GM19328 (cell line): ENCODE measurements at regions not wholly inside any gene's neighbourhood (a gene's known extent, or its start where the extent isn't known, plus 50 kb on each side); places are given as distances from the start of the nearest gene placed in this dataset.
"Not testable (repeated sequence)": the region's sequence is repeated elsewhere in the genome, so short reads cannot be mapped to it uniquely, and the experiment has no call there.

Experiments
- ATAC-seq: cut with Tn5 transposase; IDR thresholded peaks from one replicate; pipeline ENCODE4 v1.9.1; 2021; ENCODE audit warnings: mild to moderate bottlenecking, moderate library complexity; ENCODE audit not compliant: unreplicated experiment

DNA sequence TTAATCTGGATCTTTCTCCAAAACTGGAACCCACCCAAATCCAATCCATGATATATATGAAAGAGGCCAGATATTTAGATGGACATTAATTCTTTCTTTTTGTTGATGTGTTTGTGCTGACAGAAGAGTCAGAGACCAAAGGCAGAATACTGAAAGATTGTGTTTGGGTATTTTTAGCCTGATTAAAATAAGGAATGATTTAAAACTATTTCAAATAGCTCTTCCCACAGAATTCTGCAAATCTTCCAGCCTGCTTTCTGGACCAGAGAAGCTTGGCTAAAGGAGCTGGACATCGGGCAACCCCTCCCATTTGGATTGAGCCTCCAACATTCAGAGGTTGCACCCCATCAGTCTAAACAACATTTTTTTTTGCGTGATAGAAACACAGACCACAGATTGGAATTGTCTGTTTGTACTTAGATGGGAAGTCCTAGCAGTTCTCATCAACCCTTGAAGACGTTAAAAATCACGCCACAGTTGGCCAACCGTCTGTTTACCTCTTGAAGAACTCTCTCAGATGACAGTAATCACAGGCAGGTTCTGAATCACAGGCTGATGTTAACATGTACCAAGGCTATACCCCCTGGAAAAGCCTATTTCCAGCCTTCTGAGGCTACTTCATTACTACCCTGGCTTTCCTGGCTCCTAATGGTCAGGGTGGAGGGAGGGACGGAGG lies 155.2 kb upstream of the NRP1 start:
- ATAC-seq, result no peak

DNA sequence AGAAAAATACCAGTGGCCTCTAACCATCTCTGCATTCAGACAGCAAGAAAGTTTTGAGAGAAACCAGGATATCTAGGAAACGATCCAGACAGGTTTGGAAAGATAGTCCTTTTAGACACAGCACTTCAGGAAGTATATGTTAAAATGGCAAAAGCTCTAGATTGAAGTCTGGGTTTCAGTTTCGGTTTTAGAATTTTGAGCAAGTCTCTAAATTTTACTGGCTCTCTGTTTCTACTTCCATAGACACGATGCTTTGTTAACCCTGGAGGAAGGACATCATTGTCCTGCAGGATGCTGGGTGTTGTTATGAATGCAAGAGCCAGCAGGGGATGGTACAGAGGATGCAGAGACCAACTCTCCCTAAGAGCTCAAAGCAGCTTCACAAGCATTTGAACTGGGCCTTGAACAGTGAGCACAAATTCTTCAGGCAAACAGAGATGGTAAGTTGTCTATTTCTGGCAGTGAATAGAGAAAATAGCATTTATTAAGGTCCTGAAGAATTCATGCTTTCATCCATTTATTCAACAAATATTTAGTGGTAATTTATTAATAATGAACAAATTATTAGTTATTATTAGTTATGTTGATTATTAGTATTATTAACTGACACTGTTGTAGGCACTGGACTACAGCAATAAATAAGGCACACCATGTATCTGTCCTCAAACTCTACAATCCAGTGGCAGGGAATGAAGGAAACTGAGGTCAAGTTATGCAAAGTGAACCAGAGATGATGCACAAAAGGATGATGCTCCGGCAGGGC lies 152.7 kb upstream of the NRP1 start:
- no peak for ATAC-seq

- no peak for ATAC-seq
Measured at GRCh38 chr10:33485276-33485675, 150.8 kb upstream of the NRP1 start.

GRCh38 chr10:33484787-33485186 lies 150.3 kb upstream of the NRP1 start:
- ATAC-seq, result no peak

DNA sequence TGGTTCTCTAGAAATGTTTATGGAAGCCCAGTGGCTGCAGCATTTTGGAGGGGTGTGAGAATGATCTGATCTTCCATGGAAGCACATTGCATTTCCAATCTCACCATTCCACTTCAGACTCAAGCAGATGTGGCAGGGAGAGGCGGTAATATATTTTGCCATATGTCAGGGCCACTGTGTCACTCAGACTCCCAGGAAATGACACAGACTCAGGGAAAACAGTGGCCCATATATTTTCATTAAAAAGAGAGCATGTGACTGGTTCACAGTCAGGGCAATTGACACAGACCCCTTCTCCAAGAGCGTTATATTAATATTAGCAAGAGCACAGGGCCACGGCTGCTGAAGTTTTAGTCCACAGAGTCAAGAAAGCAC lies 149.3 kb upstream of the NRP1 start:
- no peak for ATAC-seq

DNA sequence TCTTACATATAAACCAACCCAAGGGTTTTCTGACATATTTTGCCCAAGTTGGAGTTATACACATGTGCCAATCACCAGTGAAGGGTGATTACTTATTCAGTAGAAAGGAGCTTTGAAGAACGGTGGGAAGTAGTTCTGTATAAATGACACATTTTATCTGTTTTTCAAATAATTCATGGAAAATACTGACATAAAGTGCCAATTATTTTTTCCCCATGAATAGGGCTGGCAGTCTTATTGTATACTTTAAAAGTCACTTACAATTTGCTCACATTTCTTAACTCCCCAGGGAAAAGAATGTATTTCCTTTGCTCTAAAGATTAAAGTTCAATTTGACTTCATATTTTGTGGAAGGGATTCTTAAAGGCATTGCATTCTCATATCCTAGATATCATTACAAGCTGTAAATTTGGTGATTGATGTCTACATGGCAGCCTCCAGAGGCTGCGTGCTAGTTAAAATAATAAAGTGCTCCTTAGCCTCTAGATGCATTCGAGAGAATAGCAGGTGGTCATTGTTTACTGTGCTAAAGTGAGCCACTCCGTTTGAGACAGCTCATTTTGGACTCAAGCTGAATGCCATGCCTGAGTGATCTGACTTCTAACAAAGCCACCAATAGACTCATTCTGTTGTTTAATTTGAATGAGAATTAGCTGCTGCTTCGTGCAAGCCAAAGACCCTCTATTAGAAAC lies 148.8 kb upstream of the NRP1 start:
- ATAC-seq, result no peak

GRCh38 chr10:33482486-33482885 lies 148.0 kb upstream of the NRP1 start:
- ATAC-seq, result no peak

- ATAC-seq, result no peak
Measured at GRCh38 chr10:33481184-33481583, 146.7 kb upstream of the NRP1 start.

DNA sequence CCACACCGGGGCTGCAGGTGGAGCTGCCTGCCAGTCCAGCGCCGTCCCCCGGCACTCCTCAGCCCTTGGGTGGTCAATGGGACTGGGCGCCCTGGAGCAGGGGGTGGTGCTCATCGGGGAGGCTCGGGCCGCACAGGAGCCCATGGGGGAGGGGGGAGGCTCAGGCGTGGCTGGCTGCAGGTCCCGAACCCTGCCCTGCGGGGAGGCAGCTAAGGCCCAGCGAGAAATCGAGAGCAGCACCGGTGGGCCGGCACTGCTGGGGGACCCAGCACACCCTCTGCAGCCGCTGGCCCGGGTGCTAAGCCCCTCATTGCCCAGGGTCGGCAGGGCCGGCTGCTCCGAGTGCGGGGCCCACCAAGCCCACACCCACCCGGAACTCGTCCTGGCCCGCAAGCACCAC lies 145.9 kb upstream of the NRP1 start:
- not testable (repeated sequence) for ATAC-seq

- ATAC-seq, result no peak
Measured at GRCh38 chr10:33478675-33479125, 144.2 kb upstream of the NRP1 start.

GRCh38 chr10:33478089-33478674 lies 143.7 kb upstream of the NRP1 start:
- no peak for ATAC-seq

GRCh38 chr10:33477291-33478088 lies 143.0 kb upstream of the NRP1 start:
- ATAC-seq, result no peak

- no peak for ATAC-seq
Measured at GRCh38 chr10:33476757-33477273, 142.3 kb upstream of the NRP1 start.

- no peak for ATAC-seq
Measured at GRCh38 chr10:33473688-33474087, 139.2 kb upstream of the NRP1 start.

GRCh38 chr10:33468006-33468405 lies 133.5 kb upstream of the NRP1 start:
- not testable (repeated sequence) for ATAC-seq

GRCh38 chr10:33465747-33466146 lies 131.3 kb upstream of the NRP1 start:
- ATAC-seq, result no peak

DNA sequence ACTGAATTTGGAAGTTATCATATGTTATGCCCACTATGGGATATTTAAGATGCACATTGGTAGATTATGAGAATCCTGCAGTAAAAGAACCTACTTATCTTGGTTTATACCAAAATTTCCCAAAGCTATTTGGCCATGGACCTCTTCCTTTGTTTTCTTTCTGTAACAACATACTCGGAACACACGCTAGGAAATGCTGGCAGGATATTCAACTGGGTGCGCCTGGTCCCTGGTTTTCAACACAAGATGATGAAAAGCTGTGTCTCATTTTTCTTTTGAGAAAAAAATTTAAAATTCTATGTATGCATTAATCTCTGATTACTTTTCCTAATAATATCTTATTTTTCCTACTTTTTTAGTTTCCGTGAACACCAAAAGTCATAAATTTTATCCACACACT lies 128.5 kb upstream of the NRP1 start:
- no peak for ATAC-seq

DNA sequence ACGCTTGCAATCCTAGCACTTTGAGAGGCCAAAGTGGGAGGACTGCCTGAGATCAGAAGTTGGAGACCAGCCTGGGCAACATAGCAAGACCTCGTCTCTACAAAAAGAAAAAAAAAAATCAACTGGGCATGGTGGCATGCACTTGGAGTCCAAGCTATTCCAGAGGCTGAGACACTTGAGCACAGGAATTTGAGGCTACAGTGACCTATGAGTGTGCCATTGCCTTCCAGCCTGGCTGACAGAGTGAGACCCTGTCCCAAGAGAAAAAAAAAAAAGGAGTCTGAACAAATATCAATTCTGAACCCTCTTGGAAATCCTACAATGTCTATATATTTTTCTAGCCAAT lies 126.8 kb upstream of the NRP1 start:
- no peak for ATAC-seq

DNA sequence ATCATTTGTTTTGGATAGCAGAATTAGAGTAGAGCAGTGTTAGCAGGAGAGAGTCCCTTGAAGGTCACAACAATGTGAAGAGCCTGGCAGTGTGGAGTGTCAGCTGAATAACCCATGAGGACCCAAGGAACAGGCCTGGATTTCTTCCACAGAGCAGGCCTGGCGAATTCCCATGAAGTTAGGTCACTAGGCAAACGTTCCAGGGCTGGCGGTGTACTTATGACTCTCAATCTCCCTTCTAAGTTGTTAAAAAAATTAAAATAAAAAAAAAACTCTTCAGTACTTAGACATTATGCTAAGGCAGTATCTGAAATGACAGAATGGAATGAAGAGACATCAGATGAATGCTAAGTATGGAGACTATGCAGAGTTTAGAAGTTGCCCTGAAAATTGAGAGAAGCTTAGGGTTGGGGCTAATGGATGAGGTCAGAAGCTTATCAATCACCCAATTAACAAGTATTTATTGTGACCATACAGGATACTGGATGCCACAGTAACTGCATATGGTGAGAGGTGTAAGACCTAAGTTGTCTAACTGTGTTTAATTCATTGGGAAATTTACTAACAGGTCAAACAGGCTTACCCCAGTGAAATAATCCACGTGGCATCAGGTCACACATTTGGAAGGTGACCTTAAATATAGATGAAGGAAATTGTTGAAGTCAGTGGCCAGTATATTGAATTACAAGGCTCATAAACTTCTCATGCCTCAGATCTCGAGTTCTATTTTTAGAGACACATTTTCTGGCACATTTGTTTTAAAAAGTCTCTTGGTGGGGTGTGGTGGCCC lies 126.2 kb upstream of the NRP1 start:
- ATAC-seq, result no peak

- ATAC-seq, result no peak
Measured at GRCh38 chr10:33459602-33460001, 125.1 kb upstream of the NRP1 start.
